Stomach (tissue), 4 donors: ENCODE measurements at regions not wholly inside any gene's neighbourhood (a gene's known extent, or its start where the extent isn't known, plus 50 kb on each side); places are given as distances from the start of the nearest gene placed in this dataset.

Source experiments
- EP300 ChIP-seq: sonication (generic); formaldehyde crosslinking; IDR thresholded peaks from one replicate; pipeline ENCODE4 v1.6.1; 2017; ENCODE audit warnings: antibody characterized with exemption
- POLR2A ChIP-seq, 4 donors: fragments of 450-650 bp; IDR thresholded peaks; one replicate each; pipeline ENCODE4 v1.6.1; 2016; ENCODE audit warnings: antibody characterized with exemption in 4 of 4, control low read depth in 2 of 4, mild to moderate bottlenecking in 1 of 4, moderate library complexity in 1 of 4
- POLR2AphosphoS5 ChIP-seq, 3 donors: sonication (generic); formaldehyde crosslinking; IDR thresholded peaks; one replicate each; pipeline ENCODE4 v1.6.1; 2016; ENCODE audit warnings: antibody characterized with exemption in 3 of 3
- TF ChIP-seq, protein P1 (sequence below), 7 experiments: fragments of 450-650 bp in 4 of 7; fragments of 200-600 bp in 3 of 7; sonication (generic) in 3 of 7; IDR thresholded peaks; one replicate each; pipeline ENCODE4 v1.5.1; 2016 to 2019; ENCODE audit warnings: antibody characterized with exemption in 7 of 7, control low read depth in 2 of 7, mild to moderate bottlenecking in 1 of 7

DNA sequence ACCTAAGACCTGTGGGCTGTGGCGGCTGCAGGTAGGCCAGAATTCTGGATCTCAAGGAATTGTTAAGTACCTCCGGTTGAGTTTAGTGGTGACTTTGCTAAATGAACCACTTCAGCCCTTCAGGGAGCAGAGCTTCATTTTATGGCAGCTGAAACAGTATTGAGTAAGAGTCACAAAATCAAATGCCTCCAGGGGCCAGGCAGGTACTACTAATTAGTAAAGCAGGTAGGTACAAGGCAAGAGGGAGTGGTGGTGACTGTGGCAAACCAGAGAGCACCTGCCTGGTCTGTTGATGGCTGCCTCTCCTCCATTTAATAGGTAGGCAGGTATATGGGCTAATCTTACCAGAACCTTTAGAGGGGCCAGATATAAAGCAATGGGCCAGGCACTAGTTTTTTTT, 118.8 kb downstream of the EMX2 start:
- TF ChIP-seq, protein P1, sequence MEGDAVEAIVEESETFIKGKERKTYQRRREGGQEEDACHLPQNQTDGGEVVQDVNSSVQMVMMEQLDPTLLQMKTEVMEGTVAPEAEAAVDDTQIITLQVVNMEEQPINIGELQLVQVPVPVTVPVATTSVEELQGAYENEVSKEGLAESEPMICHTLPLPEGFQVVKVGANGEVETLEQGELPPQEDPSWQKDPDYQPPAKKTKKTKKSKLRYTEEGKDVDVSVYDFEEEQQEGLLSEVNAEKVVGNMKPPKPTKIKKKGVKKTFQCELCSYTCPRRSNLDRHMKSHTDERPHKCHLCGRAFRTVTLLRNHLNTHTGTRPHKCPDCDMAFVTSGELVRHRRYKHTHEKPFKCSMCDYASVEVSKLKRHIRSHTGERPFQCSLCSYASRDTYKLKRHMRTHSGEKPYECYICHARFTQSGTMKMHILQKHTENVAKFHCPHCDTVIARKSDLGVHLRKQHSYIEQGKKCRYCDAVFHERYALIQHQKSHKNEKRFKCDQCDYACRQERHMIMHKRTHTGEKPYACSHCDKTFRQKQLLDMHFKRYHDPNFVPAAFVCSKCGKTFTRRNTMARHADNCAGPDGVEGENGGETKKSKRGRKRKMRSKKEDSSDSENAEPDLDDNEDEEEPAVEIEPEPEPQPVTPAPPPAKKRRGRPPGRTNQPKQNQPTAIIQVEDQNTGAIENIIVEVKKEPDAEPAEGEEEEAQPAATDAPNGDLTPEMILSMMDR (IDR thresholded peaks at IDR 0.05), result no peak
- TF ChIP-seq EP300 (no peak), POLR2AphosphoS5 (IDR thresholded peaks at IDR 0.05) (no peak), POLR2A (IDR thresholded peaks at IDR 0.05) (no peak)
